DOHH2 (cell line): ENCODE measurements at regions not wholly inside any gene's neighbourhood (a gene's known extent, or its start where the extent isn't known, plus 50 kb on each side); places are given as distances from the start of the nearest gene placed in this dataset.

Source experiments
- EZH2phosphoT487 ChIP-seq: fragments of 200-600 bp; sonication (generic); IDR thresholded peaks from 2 replicates; pipeline ENCODE4 v1.6.1; 2017; ENCODE audit warnings: borderline replicate concordance, mild to moderate bottlenecking, antibody characterized with exemption, low read length, moderate library complexity, mixed read lengths
- TF ChIP-seq, protein P1 (sequence below): fragments of 200-600 bp; sonication (generic); IDR thresholded peaks from one replicate; pipeline ENCODE4 v1.5.1; 2014; ENCODE audit warnings: antibody characterized with exemption, mild to moderate bottlenecking, low read depth, low read length; ENCODE audit not compliant: poor library complexity, severe bottlenecking

DNA sequence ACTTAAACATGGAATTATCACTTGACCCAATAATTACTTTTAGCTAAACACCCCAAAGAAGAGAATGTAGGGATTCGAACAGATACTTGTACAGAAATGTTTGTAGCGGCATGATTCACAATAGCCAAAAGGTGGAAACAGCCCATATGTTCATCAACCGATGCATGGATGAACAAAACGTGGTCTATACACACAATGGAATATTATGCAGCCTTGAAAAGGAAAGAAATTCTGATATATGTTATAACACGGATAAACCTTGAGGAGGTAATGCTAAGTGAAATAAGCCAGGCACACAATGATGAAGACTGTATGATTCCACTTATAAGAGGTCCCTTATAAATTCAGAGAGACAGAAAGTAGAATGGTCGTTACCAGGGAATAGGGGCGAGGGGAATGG lies 659.4 kb downstream of the MED13L start:
- TF ChIP-seq, protein P1, sequence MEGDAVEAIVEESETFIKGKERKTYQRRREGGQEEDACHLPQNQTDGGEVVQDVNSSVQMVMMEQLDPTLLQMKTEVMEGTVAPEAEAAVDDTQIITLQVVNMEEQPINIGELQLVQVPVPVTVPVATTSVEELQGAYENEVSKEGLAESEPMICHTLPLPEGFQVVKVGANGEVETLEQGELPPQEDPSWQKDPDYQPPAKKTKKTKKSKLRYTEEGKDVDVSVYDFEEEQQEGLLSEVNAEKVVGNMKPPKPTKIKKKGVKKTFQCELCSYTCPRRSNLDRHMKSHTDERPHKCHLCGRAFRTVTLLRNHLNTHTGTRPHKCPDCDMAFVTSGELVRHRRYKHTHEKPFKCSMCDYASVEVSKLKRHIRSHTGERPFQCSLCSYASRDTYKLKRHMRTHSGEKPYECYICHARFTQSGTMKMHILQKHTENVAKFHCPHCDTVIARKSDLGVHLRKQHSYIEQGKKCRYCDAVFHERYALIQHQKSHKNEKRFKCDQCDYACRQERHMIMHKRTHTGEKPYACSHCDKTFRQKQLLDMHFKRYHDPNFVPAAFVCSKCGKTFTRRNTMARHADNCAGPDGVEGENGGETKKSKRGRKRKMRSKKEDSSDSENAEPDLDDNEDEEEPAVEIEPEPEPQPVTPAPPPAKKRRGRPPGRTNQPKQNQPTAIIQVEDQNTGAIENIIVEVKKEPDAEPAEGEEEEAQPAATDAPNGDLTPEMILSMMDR, result no peak
- TF ChIP-seq EZH2phosphoT487, result no peak
